HCT116 (cell line): ENCODE measurements at regions not wholly inside any gene's neighbourhood (a gene's known extent, or its start where the extent isn't known, plus 50 kb on each side); places are given as distances from the start of the nearest gene placed in this dataset.

Source experiments
- ATAC-seq: fragments of 200-7000 bp; cut with Tn5 transposase; 2 replicates; pipeline ENCODE4 v1.9.1; 2020; ENCODE audit warnings: mild to moderate bottlenecking, moderate library complexity
- BruUV-seq: library from RNA; stranded (reverse); fragments of 400-500 nt; replicated peaks from 2 replicates; lab custom pipeline; 2021; lab: Mats Ljungman, UMichigan
- CTCF ChIA-PET: fragments of 300-600 bp; sonication (Branson Sonifier 250); formaldehyde crosslinking; loops from one replicate; lab custom pipeline; 2021; ENCODE audit warnings: antibody characterized with exemption; lab: Charles Lee
- POLR2A ChIA-PET: fragments of 300-600, 350-600 bp; sonication (Branson Sonifier 250); formaldehyde crosslinking; loops from one replicate; lab custom pipeline; 2021; ENCODE audit warnings: antibody characterized with exemption; lab: Charles Lee
- RAD21 ChIA-PET, 2 experiments: fragments of 300-600 bp; sonication (Branson Sonifier 250); formaldehyde crosslinking; loops; one replicate each; lab custom pipeline; 2023; ENCODE audit warnings: low total read pairs in 2 of 2; ENCODE audit not compliant: uncharacterized antibody in 2 of 2, unreplicated experiment in 2 of 2, low non-redundant PET in 1 of 2; lab: Charles Lee
- DNase-seq: peaks from one replicate; pipeline ENCODE4 v3.0.0-alpha.2; 2010; ENCODE audit warnings: low read depth, low spot score
- H2AFZ ChIP-seq: fragments of 200-600 bp; shearing (Covaris generic), sonication (generic); 2 replicates; pipeline ENCODE4 v1.6.1; 2017; ENCODE audit warnings: low read depth, mixed run types, mixed read lengths, antibody characterized with exemption, low read length; ENCODE audit not compliant: poor library complexity, severe bottlenecking
- H3K27ac ChIP-seq: 2 replicates; pipeline ENCODE4 v1.5.1; 2012; ENCODE audit warnings: low read depth, low read length
- H3K27me3 ChIP-seq: fragments of 200-600 bp; sonication (generic); 2 replicates; pipeline ENCODE4 v1.6.1; 2016; ENCODE audit warnings: mixed run types, low read length, mixed read lengths; ENCODE audit not compliant: insufficient read depth
- H3K36me3 ChIP-seq, 2 experiments: fragments of 200-500 bp in 1 of 2; fragments of 200-600 bp in 1 of 2; sonication (Bioruptor generic) in 1 of 2; sonication (generic) in 1 of 2; 2 replicates each; pipeline versions ENCODE4 v1.5.1 to v1.6.1; 2014 to 2016; ENCODE audit warnings: low read length in 2 of 2, inconsistent platforms in 1 of 2, mixed read lengths in 1 of 2, mixed run types in 1 of 2; ENCODE audit not compliant: insufficient read depth in 2 of 2, control insufficient read depth in 1 of 2
- H3K4me1 ChIP-seq, 2 experiments: fragments of 200-600 bp in 1 of 2; sonication (generic) in 1 of 2; 2 replicates each; pipeline versions ENCODE4 v1.5.1 to v1.6.1; 2012 to 2017; ENCODE audit warnings: low read length in 2 of 2, inconsistent platforms in 1 of 2, mild to moderate bottlenecking in 1 of 2, mixed read lengths in 1 of 2, mixed run types in 1 of 2, moderate library complexity in 1 of 2; ENCODE audit not compliant: insufficient read depth in 2 of 2, control insufficient read depth in 1 of 2
- H3K4me2 ChIP-seq: fragments of 200-600 bp; sonication (generic); 2 replicates; pipeline ENCODE4 v1.6.1; 2017; ENCODE audit warnings: mixed run types, low read length, mixed read lengths
- H3K4me3 ChIP-seq, 2 experiments: fragments of 200-600 bp in 1 of 2; sonication (generic) in 1 of 2; replicated peaks in 1 of 2; 2 replicates each; pipeline ENCODE4 v1.5.1; 2011 to 2016; ENCODE audit warnings: low read length in 2 of 2, control low read depth in 1 of 2, low read depth in 1 of 2, mild to moderate bottlenecking in 1 of 2, mixed read lengths in 1 of 2, mixed run types in 1 of 2
- H3K79me2 ChIP-seq: fragments of 200-600 bp; sonication (generic); 2 replicates; pipeline ENCODE4 v1.6.1; 2017; ENCODE audit warnings: mild to moderate bottlenecking, mixed run types, low read length, moderate library complexity, mixed read lengths; ENCODE audit not compliant: insufficient read depth
- H3K9ac ChIP-seq: fragments of 200-600 bp; sonication (generic); 2 replicates; pipeline ENCODE4 v1.6.1; 2016; ENCODE audit warnings: low read length, mixed read lengths
- H3K9me2 ChIP-seq: fragments of 200-600 bp; sonication (generic), shearing (Covaris generic); 2 replicates; pipeline ENCODE4 v1.6.1; 2017; ENCODE audit warnings: mixed run types, mild to moderate bottlenecking, moderate library complexity; ENCODE audit not compliant: insufficient read depth
- H3K9me3 ChIP-seq, 2 experiments: fragments of 200-500 bp in 1 of 2; fragments of 200-600 bp in 1 of 2; sonication (Bioruptor generic) in 1 of 2; sonication (generic) in 1 of 2; 2 replicates each; pipeline ENCODE4 v1.6.1; 2014 to 2017; ENCODE audit warnings: low read length in 2 of 2, mixed read lengths in 2 of 2, inconsistent platforms in 1 of 2, low read depth in 1 of 2, mild to moderate bottlenecking in 1 of 2, mixed run types in 1 of 2, moderate library complexity in 1 of 2; ENCODE audit not compliant: control insufficient read depth in 1 of 2, insufficient read depth in 1 of 2
- H4K20me1 ChIP-seq: fragments of 200-600 bp; sonication (generic), shearing (Covaris generic); 2 replicates; pipeline ENCODE4 v1.6.1; 2017; ENCODE audit warnings: mixed run types, mild to moderate bottlenecking, moderate library complexity; ENCODE audit not compliant: insufficient read depth
- CEBPB ChIP-seq: IDR thresholded peaks from 2 replicates; pipeline ENCODE4 v1.6.1; 2012; ENCODE audit warnings: low read depth
- EZH2 ChIP-seq: fragments of 200-600 bp; sonication (generic); IDR thresholded peaks from 2 replicates; pipeline ENCODE4 v1.6.1; 2017; ENCODE audit warnings: antibody characterized with exemption, mixed run types
- JUND ChIP-seq: IDR thresholded peaks from 2 replicates; pipeline ENCODE4 v1.6.1; 2012
- POLR2A ChIP-seq: IDR thresholded peaks from 2 replicates; pipeline ENCODE4 v1.7.0; 2011; ENCODE audit warnings: borderline replicate concordance; ENCODE audit not compliant: insufficient read depth, insufficient read length; ENCODE audit errors: extremely low read depth
- POLR2AphosphoS5 ChIP-seq: IDR thresholded peaks from 2 replicates; pipeline ENCODE4 v1.6.1; 2011; ENCODE audit warnings: mild to moderate bottlenecking, low read depth, low read length, moderate library complexity
- SIN3A ChIP-seq: IDR thresholded peaks from 2 replicates; pipeline ENCODE4 v1.6.1; 2012; ENCODE audit warnings: low read depth
- SP1 ChIP-seq: IDR thresholded peaks from 2 replicates; pipeline ENCODE4 v1.6.1; 2012; ENCODE audit warnings: low read depth
- SRF ChIP-seq: IDR thresholded peaks from 2 replicates; pipeline ENCODE4 v1.6.1; 2012; ENCODE audit warnings: low read depth
- YY1 ChIP-seq: IDR thresholded peaks from 2 replicates; pipeline ENCODE4 v1.6.1; 2011; ENCODE audit warnings: low read length, low read depth, moderate library complexity, mild to moderate bottlenecking; ENCODE audit not compliant: insufficient replicate concordance; ENCODE audit errors: extremely low read depth
- ZNF274 ChIP-seq: fragments of 200-500 bp; sonication (Bioruptor generic); IDR thresholded peaks from 2 replicates; pipeline ENCODE4 v1.6.1; 2014; ENCODE audit warnings: mild to moderate bottlenecking, low read depth, low read length, inconsistent platforms
- intact Hi-C: fragments of 100-400 bp; cut with micrococcal nuclease; formaldehyde crosslinking; loops from 2 replicates; pipeline ENCODE4 v1.10.0; 2022
- TF ChIP-seq, protein P1 (sequence below): IDR thresholded peaks from 2 replicates; pipeline ENCODE4 v1.6.1; 2012; ENCODE audit warnings: low read depth
- TF ChIP-seq, protein P2 (sequence below), 3 experiments: fragments of 200-600 bp in 1 of 3; sonication (generic) in 1 of 3; IDR thresholded peaks in 2 of 3; conservative IDR thresholded peaks in 1 of 3; 2 replicates each; pipeline ENCODE4 v1.5.1; 2012 to 2017; ENCODE audit warnings: low read depth in 2 of 3, low read length in 2 of 3, antibody characterized with exemption in 1 of 3, borderline replicate concordance in 1 of 3, control low read depth in 1 of 3, mild to moderate bottlenecking in 1 of 3, mixed read lengths in 1 of 3, mixed run types in 1 of 3, moderate library complexity in 1 of 3; ENCODE audit not compliant: insufficient read depth in 1 of 3

DNA sequence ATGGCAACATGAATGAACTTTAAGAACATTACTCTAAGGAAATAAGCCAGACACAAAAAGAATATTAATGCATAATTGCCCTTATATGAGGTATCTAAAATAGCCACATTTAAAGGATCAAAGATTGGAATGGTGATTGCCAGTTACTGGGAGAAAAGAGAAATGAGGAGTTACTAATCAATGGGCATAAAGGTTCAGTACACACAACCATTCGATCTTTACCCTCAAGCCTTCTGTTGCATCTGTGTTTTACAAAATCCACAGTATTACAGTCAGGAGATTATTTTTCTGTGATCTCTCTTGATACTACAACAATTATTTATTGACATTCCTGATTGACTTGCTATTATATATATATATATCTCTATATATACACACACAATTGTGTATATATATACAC is 310.0 kb upstream of the SLITRK5 start:
- no peak for ATAC-seq
- no peaks in the 10 kb centered on the region for H3K4me1 ChIP-seq
- intact Hi-C loops: no loop called here
- BruUV-seq: no TSS peak
- DNase-seq: no peak
- H3K79me2 ChIP-seq: no peaks in the 10 kb centered on the region
- no peaks in the 10 kb centered on the region; a peak in 2 of 4 replicates for H3K9me3 ChIP-seq
- no peaks in the 10 kb centered on the region for H3K36me3 ChIP-seq
- no peak overlapping the region for H3K4me2 ChIP-seq
- no peaks in the 10 kb centered on the region for H4K20me1 ChIP-seq
- H3K27ac ChIP-seq: no peak overlapping the region
- RAD21 ChIA-PET: no interaction called here
- no peak overlapping the region for H2AFZ ChIP-seq
- TF ChIP-seq, protein P1, sequence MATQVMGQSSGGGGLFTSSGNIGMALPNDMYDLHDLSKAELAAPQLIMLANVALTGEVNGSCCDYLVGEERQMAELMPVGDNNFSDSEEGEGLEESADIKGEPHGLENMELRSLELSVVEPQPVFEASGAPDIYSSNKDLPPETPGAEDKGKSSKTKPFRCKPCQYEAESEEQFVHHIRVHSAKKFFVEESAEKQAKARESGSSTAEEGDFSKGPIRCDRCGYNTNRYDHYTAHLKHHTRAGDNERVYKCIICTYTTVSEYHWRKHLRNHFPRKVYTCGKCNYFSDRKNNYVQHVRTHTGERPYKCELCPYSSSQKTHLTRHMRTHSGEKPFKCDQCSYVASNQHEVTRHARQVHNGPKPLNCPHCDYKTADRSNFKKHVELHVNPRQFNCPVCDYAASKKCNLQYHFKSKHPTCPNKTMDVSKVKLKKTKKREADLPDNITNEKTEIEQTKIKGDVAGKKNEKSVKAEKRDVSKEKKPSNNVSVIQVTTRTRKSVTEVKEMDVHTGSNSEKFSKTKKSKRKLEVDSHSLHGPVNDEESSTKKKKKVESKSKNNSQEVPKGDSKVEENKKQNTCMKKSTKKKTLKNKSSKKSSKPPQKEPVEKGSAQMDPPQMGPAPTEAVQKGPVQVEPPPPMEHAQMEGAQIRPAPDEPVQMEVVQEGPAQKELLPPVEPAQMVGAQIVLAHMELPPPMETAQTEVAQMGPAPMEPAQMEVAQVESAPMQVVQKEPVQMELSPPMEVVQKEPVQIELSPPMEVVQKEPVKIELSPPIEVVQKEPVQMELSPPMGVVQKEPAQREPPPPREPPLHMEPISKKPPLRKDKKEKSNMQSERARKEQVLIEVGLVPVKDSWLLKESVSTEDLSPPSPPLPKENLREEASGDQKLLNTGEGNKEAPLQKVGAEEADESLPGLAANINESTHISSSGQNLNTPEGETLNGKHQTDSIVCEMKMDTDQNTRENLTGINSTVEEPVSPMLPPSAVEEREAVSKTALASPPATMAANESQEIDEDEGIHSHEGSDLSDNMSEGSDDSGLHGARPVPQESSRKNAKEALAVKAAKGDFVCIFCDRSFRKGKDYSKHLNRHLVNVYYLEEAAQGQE: no peak
- no peak for TF ChIP-seq SIN3A
- no peak for TF ChIP-seq YY1
- no peak for TF ChIP-seq EZH2
- TF ChIP-seq JUND: no peak
- TF ChIP-seq SP1: no peak
- TF ChIP-seq SRF: no peak
- no peak for TF ChIP-seq POLR2A
- TF ChIP-seq POLR2AphosphoS5: no peak
- no peak for TF ChIP-seq CEBPB
- no peak for TF ChIP-seq ZNF274
- TF ChIP-seq, protein P2, sequence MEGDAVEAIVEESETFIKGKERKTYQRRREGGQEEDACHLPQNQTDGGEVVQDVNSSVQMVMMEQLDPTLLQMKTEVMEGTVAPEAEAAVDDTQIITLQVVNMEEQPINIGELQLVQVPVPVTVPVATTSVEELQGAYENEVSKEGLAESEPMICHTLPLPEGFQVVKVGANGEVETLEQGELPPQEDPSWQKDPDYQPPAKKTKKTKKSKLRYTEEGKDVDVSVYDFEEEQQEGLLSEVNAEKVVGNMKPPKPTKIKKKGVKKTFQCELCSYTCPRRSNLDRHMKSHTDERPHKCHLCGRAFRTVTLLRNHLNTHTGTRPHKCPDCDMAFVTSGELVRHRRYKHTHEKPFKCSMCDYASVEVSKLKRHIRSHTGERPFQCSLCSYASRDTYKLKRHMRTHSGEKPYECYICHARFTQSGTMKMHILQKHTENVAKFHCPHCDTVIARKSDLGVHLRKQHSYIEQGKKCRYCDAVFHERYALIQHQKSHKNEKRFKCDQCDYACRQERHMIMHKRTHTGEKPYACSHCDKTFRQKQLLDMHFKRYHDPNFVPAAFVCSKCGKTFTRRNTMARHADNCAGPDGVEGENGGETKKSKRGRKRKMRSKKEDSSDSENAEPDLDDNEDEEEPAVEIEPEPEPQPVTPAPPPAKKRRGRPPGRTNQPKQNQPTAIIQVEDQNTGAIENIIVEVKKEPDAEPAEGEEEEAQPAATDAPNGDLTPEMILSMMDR (IDR thresholded peaks at IDR 0.05 in 2 of 3, conservative IDR thresholded peaks at IDR 0.05 in 1 of 3; ENCODE audit: borderline replicate concordance in 1 of 3, insufficient read depth in 1 of 3, low read depth in 2 of 3, low read length in 2 of 3): no peak
- no peaks in the 10 kb centered on the region for H3K9me2 ChIP-seq
- POLR2A ChIA-PET: no interaction called here
- no peak overlapping the region for H3K4me3 ChIP-seq
- H3K27me3 ChIP-seq: no peaks in the 10 kb centered on the region
- CTCF ChIA-PET: no interaction called here
- no peak overlapping the region for H3K9ac ChIP-seq
